Mesendoderm (in vitro differentiated cells): ENCODE measurements at regions not wholly inside any gene's neighbourhood (a gene's known extent, or its start where the extent isn't known, plus 50 kb on each side); places are given as distances from the start of the nearest gene placed in this dataset.

Experiments
- DNase-seq: peaks from one replicate; pipeline ENCODE4 v3.0.0; 2013
- H2AK5ac ChIP-seq: 2 replicates; pipeline ENCODE4 v1.6.1; 2013; ENCODE audit warnings: low read length, inconsistent platforms
- H2BK120ac ChIP-seq: 2 replicates; pipeline ENCODE4 v1.6.1; 2013; ENCODE audit warnings: low read depth, mild to moderate bottlenecking, low read length, moderate library complexity, mixed read lengths
- H2BK15ac ChIP-seq: replicated peaks from 2 replicates; pipeline ENCODE4 v1.6.1; 2013; ENCODE audit warnings: low read depth, mild to moderate bottlenecking, moderate library complexity
- H2BK5ac ChIP-seq: 2 replicates; pipeline ENCODE4 v1.6.1; 2013; ENCODE audit warnings: low read length, inconsistent platforms
- H3K18ac ChIP-seq: 2 replicates; pipeline ENCODE4 v1.6.1; 2013; ENCODE audit warnings: mild to moderate bottlenecking, low read length, mixed read lengths
- H3K23ac ChIP-seq: one replicate; pipeline ENCODE4 v1.6.1; 2013; ENCODE audit warnings: low read length
- H3K27ac ChIP-seq: 2 replicates; pipeline ENCODE4 v1.5.1; 2013; ENCODE audit warnings: low read depth, mild to moderate bottlenecking, inconsistent platforms, low read length, moderate library complexity
- H3K27me3 ChIP-seq: 2 replicates; pipeline ENCODE4 v1.6.1; 2013; ENCODE audit warnings: low read length, control low read depth, mild to moderate bottlenecking, inconsistent platforms; ENCODE audit not compliant: insufficient read depth, poor library complexity
- H3K36me3 ChIP-seq: 2 replicates; pipeline ENCODE4 v1.6.1; 2013; ENCODE audit warnings: low read length, inconsistent platforms; ENCODE audit not compliant: control insufficient read depth, insufficient read depth
- H3K4ac ChIP-seq: one replicate; pipeline ENCODE4 v1.6.1; 2013; ENCODE audit warnings: low read depth, mild to moderate bottlenecking, low read length, moderate library complexity
- H3K4me1 ChIP-seq: 2 replicates; pipeline ENCODE4 v1.6.1; 2013; ENCODE audit warnings: low read depth, low read length, inconsistent platforms; ENCODE audit not compliant: control insufficient read depth
- H3K4me2 ChIP-seq: 2 replicates; pipeline ENCODE4 v1.6.1; 2013; ENCODE audit warnings: low read length
- H3K4me3 ChIP-seq: 2 replicates; pipeline ENCODE4 v1.5.1; 2013; ENCODE audit warnings: mild to moderate bottlenecking, low read length
- H3K56ac ChIP-seq: one replicate; pipeline ENCODE4 v1.6.1; 2013; ENCODE audit warnings: low read length
- H3K79me1 ChIP-seq: 2 replicates; pipeline ENCODE4 v1.6.1; 2013; ENCODE audit warnings: low read length, inconsistent platforms
- H3K79me2 ChIP-seq: 2 replicates; pipeline ENCODE4 v1.6.1; 2013; ENCODE audit warnings: mild to moderate bottlenecking, low read length; ENCODE audit not compliant: control insufficient read depth, insufficient read depth
- H3K9ac ChIP-seq: 2 replicates; pipeline ENCODE4 v1.6.1; 2013; ENCODE audit warnings: low read length, inconsistent platforms
- H4K5ac ChIP-seq: one replicate; pipeline ENCODE4 v1.6.1; 2013; ENCODE audit warnings: low read length
- H4K8ac ChIP-seq: one replicate; pipeline ENCODE4 v1.6.1; 2013; ENCODE audit warnings: low read depth, mild to moderate bottlenecking, control low read depth, low read length, moderate library complexity
- WGBS: extraction: QIAGEN DNeasy Blood & Tissue Kit; methylation state at CpG from one replicate; pipeline ENCODE4 v1.1.7; 2013; ENCODE audit warnings: low lambda C conversion rate, missing lambda C conversion rate; ENCODE audit not compliant: insufficient coverage; ENCODE audit errors: extremely low coverage; 5-methylcytosine and 5-hydroxymethylcytosine counted together

DNA sequence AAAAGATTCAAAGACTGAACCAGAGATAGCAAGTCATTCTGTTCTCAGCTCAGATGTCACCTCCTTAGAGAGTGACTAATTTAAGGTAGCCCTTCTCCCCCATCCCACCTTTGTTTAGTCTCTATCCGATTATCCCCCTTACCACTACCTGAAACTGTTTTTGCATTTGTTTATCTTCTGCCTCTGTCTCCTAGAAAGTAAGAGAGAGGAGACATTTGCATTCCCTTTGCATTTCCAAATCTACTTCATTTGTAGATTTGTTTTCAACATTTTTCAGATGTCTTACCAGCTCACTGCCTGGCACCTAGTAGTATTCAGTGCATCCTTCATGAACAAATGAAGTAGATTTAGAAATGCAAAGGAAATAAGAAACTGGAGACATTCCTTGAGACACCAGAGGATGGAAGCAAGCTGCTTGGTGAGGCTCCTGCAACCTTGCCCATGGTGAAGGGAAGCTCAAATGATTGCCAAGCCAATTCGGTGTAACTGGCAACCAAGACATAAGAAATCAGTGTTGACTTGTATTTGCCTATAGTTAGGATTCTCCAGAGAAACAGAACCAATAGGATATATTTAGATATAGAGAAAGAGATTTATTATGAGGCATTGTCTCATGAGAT lies 385.7 kb downstream of the STK39 start:
- H3K27ac ChIP-seq: no peak overlapping the region
- no peaks in the 10 kb centered on the region for H3K36me3 ChIP-seq
- H2BK5ac ChIP-seq: no peak overlapping the region
- H4K5ac ChIP-seq: no peak overlapping the region
- no peak overlapping the region for H4K8ac ChIP-seq
- H3K4ac ChIP-seq: no peak overlapping the region
- DNase-seq: peak; percentile 18
- H3K18ac ChIP-seq: no peak overlapping the region
- no peaks in the 10 kb centered on the region for H3K27me3 ChIP-seq
- H3K9ac ChIP-seq: no peak overlapping the region
- H3K4me3 ChIP-seq: no peak overlapping the region
- H2AK5ac ChIP-seq: no peak overlapping the region
- WGBS: no CpG with 5 or more reads among the region's 2 CpGs
- H3K79me2 ChIP-seq: no peaks in the 10 kb centered on the region
- H3K56ac ChIP-seq: no peak overlapping the region
- H3K4me2 ChIP-seq: no peak overlapping the region
- no peaks in the 10 kb centered on the region for H3K79me1 ChIP-seq
- H2BK15ac ChIP-seq: no peak overlapping the region
- H3K23ac ChIP-seq: no peak overlapping the region
- no peak overlapping the region for H2BK120ac ChIP-seq
- no peaks in the 10 kb centered on the region for H3K4me1 ChIP-seq

GRCh38 chr2:167860082-167860481 lies 387.3 kb downstream of the STK39 start:
- no peak overlapping the region for H4K5ac ChIP-seq

DNA sequence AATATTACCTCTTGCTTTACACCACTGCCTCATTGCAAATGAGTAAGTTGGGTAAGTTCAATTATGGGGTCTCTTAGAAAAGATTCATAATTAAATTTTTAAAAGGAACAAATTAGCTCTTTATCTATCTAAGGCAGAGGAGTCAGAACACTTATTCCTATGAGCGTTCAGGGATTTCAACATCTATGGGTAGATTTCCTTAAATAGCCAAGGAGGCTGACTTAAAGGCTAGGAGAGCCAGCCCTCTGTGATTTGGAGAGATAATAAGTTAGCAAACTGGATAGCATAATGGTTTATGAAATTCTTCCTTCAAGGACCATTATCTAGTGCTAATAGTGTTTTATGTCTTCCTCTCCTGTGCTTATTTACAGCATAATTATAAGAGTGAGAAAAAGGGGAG lies 387.7 kb downstream of the STK39 start:
- H2BK120ac ChIP-seq: no peak overlapping the region
- no peak overlapping the region for H3K27ac ChIP-seq
- H3K79me2 ChIP-seq: no peaks in the 10 kb centered on the region
- H3K4me2 ChIP-seq: no peak overlapping the region
- H2AK5ac ChIP-seq: no peak overlapping the region
- H3K56ac ChIP-seq: no peak overlapping the region
- H3K79me1 ChIP-seq: no peaks in the 10 kb centered on the region
- no peak overlapping the region for H3K4ac ChIP-seq
- H3K36me3 ChIP-seq: no peaks in the 10 kb centered on the region
- no peak overlapping the region for H2BK15ac ChIP-seq
- WGBS: no CpG with 5 or more reads among the region's 1 CpG
- no peak overlapping the region for H3K9ac ChIP-seq
- H4K5ac ChIP-seq: no peak overlapping the region
- no peak overlapping the region for H3K23ac ChIP-seq
- no peaks in the 10 kb centered on the region for H3K27me3 ChIP-seq
- no peaks in the 10 kb centered on the region for H3K4me1 ChIP-seq
- H3K4me3 ChIP-seq: no peak overlapping the region
- no peak overlapping the region for H2BK5ac ChIP-seq
- no peak overlapping the region for H3K18ac ChIP-seq
- no peak for DNase-seq
- H4K8ac ChIP-seq: no peak overlapping the region

More at GRCh38 chr2:167860082-167860481, 387.3 kb downstream of the STK39 start:
- H3K27me3 ChIP-seq: no peaks in the 10 kb centered on the region
- WGBS: no CpG with 5 or more reads among the region's 1 CpG
- H3K4me1 ChIP-seq: no peaks in the 10 kb centered on the region
- no peak overlapping the region for H3K23ac ChIP-seq
- H2BK15ac ChIP-seq: no peak overlapping the region
- no peaks in the 10 kb centered on the region for H3K79me2 ChIP-seq
- H3K36me3 ChIP-seq: no peaks in the 10 kb centered on the region
- H3K79me1 ChIP-seq: no peaks in the 10 kb centered on the region
- no peak overlapping the region for H2BK120ac ChIP-seq
- H2BK5ac ChIP-seq: no peak overlapping the region
- no peak overlapping the region for H2AK5ac ChIP-seq
- no peak for DNase-seq
- no peak overlapping the region for H3K4ac ChIP-seq
- H3K4me2 ChIP-seq: no peak overlapping the region
- no peak overlapping the region for H3K9ac ChIP-seq
- no peak overlapping the region for H3K18ac ChIP-seq
- no peak overlapping the region for H3K27ac ChIP-seq
- H3K56ac ChIP-seq: no peak overlapping the region
- H3K4me3 ChIP-seq: no peak overlapping the region
- H4K8ac ChIP-seq: no peak overlapping the region

DNA sequence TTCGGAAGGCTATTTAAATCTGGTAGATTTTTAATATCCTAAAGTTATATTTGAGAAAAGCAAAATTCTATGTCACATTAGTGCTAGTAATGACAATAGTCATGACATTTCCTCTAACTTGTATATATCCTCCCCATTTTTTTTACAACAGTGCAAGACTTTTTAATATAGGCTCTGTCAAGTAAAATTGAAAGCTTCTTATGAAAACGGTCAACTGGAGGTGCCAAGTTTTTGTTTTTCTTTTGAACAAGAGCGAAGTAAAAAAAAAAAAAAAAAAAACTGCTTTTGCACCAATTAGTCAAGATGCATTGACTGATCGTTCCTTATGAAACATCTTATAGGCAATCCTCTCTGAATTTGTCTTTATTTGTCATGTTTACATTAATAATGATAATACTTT lies 389.3 kb downstream of the STK39 start:
- no peak overlapping the region for H2BK120ac ChIP-seq
- no peak overlapping the region for H2BK5ac ChIP-seq
- H3K9ac ChIP-seq: no peak overlapping the region
- H4K5ac ChIP-seq: no peak overlapping the region
- no peak overlapping the region for H3K27ac ChIP-seq
- no CpG with 5 or more reads among the region's 4 CpGs for WGBS
- no peak overlapping the region for H2BK15ac ChIP-seq
- H2AK5ac ChIP-seq: no peak overlapping the region
- no peak for DNase-seq
- H3K23ac ChIP-seq: no peak overlapping the region
- H3K4ac ChIP-seq: no peak overlapping the region
- H3K4me2 ChIP-seq: no peak overlapping the region
- no peaks in the 10 kb centered on the region for H3K36me3 ChIP-seq
- no peaks in the 10 kb centered on the region for H3K4me1 ChIP-seq
- no peaks in the 10 kb centered on the region for H3K79me1 ChIP-seq
- H3K79me2 ChIP-seq: no peaks in the 10 kb centered on the region
- no peaks in the 10 kb centered on the region for H3K27me3 ChIP-seq
- H3K56ac ChIP-seq: no peak overlapping the region
- no peak overlapping the region for H3K4me3 ChIP-seq
- H4K8ac ChIP-seq: no peak overlapping the region
- H3K18ac ChIP-seq: no peak overlapping the region

GRCh38 chr2:167857416-167857815 lies 390.0 kb downstream of the STK39 start:
- no peak overlapping the region for H3K9ac ChIP-seq
- no peak overlapping the region for H4K5ac ChIP-seq
- H3K79me1 ChIP-seq: no peaks in the 10 kb centered on the region
- H2BK5ac ChIP-seq: no peak overlapping the region
- H3K18ac ChIP-seq: no peak overlapping the region
- DNase-seq: no peak
- no peaks in the 10 kb centered on the region for H3K4me1 ChIP-seq
- H2BK120ac ChIP-seq: no peak overlapping the region
- H2AK5ac ChIP-seq: no peak overlapping the region
- no peaks in the 10 kb centered on the region for H3K79me2 ChIP-seq
- no peaks in the 10 kb centered on the region for H3K36me3 ChIP-seq
- no CpG with 5 or more reads among the region's 1 CpG for WGBS
- H3K4ac ChIP-seq: no peak overlapping the region
- no peak overlapping the region for H3K4me2 ChIP-seq
- no peak overlapping the region for H4K8ac ChIP-seq
- no peak overlapping the region for H3K4me3 ChIP-seq
- H3K27ac ChIP-seq: no peak overlapping the region
- H3K23ac ChIP-seq: no peak overlapping the region
- no peaks in the 10 kb centered on the region for H3K27me3 ChIP-seq
- no peak overlapping the region for H2BK15ac ChIP-seq
- no peak overlapping the region for H3K56ac ChIP-seq

- Histone ChIP-seq H3K9ac (no peak overlapping the region), H3K79me1 (no peaks in the 10 kb centered on the region), H3K79me2 (no peaks in the 10 kb centered on the region), H2AK5ac (no peak overlapping the region), H3K4ac (no peak overlapping the region), H3K23ac (no peak overlapping the region), H3K18ac (no peak overlapping the region), H3K4me3 (no peak overlapping the region), H3K4me2 (no peak overlapping the region), H4K8ac (no peak overlapping the region), H3K56ac (no peak overlapping the region), H3K4me1 (no peaks in the 10 kb centered on the region), H3K27ac (no peak overlapping the region), H3K27me3 (no peaks in the 10 kb centered on the region), H3K36me3 (no peaks in the 10 kb centered on the region), H2BK120ac (no peak overlapping the region), H2BK5ac (no peak overlapping the region), H2BK15ac (no peak overlapping the region), H4K5ac (no peak overlapping the region)
- no peak for DNase-seq
Observed at GRCh38 chr2:167856190-167856589, 391.2 kb downstream of the STK39 start.
